Gastrocnemius medialis (tissue), 4 donors: ENCODE measurements at regions not wholly inside any gene's neighbourhood (a gene's known extent, or its start where the extent isn't known, plus 50 kb on each side); places are given as distances from the start of the nearest gene placed in this dataset.

ENCODE experiments used
- ATAC-seq, 2 donors: fragments of 150-250 bp; one replicate each; pipeline ENCODE4 v1.9.1; 2016
- DNase-seq, 2 donors: peaks; one replicate each; pipeline ENCODE4 v3.0.0-alpha.2; 2019
- H3K27ac ChIP-seq, 4 donors: fragments of 200-600 bp; sonication (generic); 1 replicate in 1 of 4; 2 replicates in 3 of 4; pipeline ENCODE4 v1.5.1; 2016 to 2018; ENCODE audit warnings: mild to moderate bottlenecking in 2 of 4, moderate library complexity in 1 of 4
- H3K27me3 ChIP-seq, 3 donors: fragments of 200-600 bp; sonication (generic) in 2 of 3; 1 replicate in 1 of 3; 2 replicates in 2 of 3; pipeline versions ENCODE4 v1.5.1 to v1.6.0; 2016 to 2019; ENCODE audit warnings: mild to moderate bottlenecking in 1 of 3, moderate library complexity in 1 of 3
- H3K36me3 ChIP-seq, 2 donors: fragments of 200-600 bp; sonication (generic) in 1 of 2; one replicate each; pipeline ENCODE4 v1.5.1; 2017 to 2018
- H3K4me1 ChIP-seq, 2 donors: fragments of 200-600 bp; sonication (generic) in 1 of 2; one replicate each; pipeline ENCODE4 v1.5.1; 2016 to 2017; ENCODE audit warnings: mild to moderate bottlenecking in 2 of 2
- H3K4me3 ChIP-seq, 4 donors: fragments of 200-600 bp; sonication (generic) in 3 of 4; 1 replicate in 1 of 4; 2 replicates in 3 of 4; pipeline ENCODE4 v1.5.1; 2016 to 2019; ENCODE audit warnings: mild to moderate bottlenecking in 2 of 4
- H3K9me3 ChIP-seq, 3 donors: fragments of 200-600 bp; sonication (generic) in 2 of 3; 1 replicate in 1 of 3; 2 replicates in 2 of 3; pipeline ENCODE4 v1.5.1; 2016 to 2019
- POLR2A ChIP-seq, 2 donors: fragments of 450-650 bp; IDR thresholded peaks; one replicate each; pipeline ENCODE4 v1.6.1; 2017; ENCODE audit warnings: antibody characterized with exemption in 2 of 2, mild to moderate bottlenecking in 2 of 2, moderate library complexity in 2 of 2
- in situ Hi-C, 4 donors: fragments of 200-750 bp; cut with MboI; loops; one replicate each; pipeline versions ENCODE4 v1.15.0 to v1.8.0; 2017; ENCODE audit warnings: low sequenced_read_pairs in 4 of 4
- intact Hi-C: fragments of 100-400 bp; cut with DNase I; formaldehyde crosslinking; loops from one replicate; pipeline ENCODE4 v1.15.1; 2023; ENCODE audit warnings: low total_unique reads
- TF ChIP-seq, protein P1 (sequence below), 5 experiments: fragments of 450-650 bp in 3 of 5; fragments of 200-600 bp in 2 of 5; sonication (generic) in 2 of 5; IDR thresholded peaks in 4 of 5; conservative IDR thresholded peaks in 1 of 5; 1 replicate in 4 of 5; 2 replicates in 1 of 5; pipeline ENCODE4 v1.5.1; 2016 to 2019; ENCODE audit warnings: antibody characterized with exemption in 5 of 5, mild to moderate bottlenecking in 3 of 5, moderate library complexity in 3 of 5

DNA sequence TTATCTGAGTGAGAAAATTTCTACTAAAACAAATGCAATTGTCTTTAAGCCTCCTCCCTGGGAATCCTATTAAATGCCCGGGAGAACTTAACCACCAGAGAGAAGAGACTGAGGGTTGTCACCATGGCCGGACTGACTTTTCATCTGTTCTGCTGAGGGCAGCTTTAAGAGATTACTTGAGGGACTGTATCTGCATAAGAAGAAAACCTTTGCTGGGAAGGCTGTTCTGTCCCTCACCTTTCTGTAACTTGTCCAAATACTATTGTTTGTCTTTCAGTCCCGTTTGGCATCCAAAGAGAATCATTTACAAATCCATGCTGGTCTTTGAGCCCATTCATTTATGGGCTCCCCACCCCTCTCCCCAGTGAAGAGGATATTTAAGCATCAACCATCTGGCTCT is 306.3 kb upstream of the FLRT2 start:
- TF ChIP-seq, protein P1, sequence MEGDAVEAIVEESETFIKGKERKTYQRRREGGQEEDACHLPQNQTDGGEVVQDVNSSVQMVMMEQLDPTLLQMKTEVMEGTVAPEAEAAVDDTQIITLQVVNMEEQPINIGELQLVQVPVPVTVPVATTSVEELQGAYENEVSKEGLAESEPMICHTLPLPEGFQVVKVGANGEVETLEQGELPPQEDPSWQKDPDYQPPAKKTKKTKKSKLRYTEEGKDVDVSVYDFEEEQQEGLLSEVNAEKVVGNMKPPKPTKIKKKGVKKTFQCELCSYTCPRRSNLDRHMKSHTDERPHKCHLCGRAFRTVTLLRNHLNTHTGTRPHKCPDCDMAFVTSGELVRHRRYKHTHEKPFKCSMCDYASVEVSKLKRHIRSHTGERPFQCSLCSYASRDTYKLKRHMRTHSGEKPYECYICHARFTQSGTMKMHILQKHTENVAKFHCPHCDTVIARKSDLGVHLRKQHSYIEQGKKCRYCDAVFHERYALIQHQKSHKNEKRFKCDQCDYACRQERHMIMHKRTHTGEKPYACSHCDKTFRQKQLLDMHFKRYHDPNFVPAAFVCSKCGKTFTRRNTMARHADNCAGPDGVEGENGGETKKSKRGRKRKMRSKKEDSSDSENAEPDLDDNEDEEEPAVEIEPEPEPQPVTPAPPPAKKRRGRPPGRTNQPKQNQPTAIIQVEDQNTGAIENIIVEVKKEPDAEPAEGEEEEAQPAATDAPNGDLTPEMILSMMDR (IDR thresholded peaks at IDR 0.05 in 4 of 5, conservative IDR thresholded peaks at IDR 0.05 in 1 of 5): no peak
- no peak for TF ChIP-seq POLR2A (IDR thresholded peaks at IDR 0.05)
- in situ Hi-C loops (no loop called here), intact Hi-C loops (no loop called here)
- Histone ChIP-seq H3K27me3 (no peaks in the 10 kb centered on the region), H3K4me1 (no peaks in the 10 kb centered on the region), H3K4me3 (no peak overlapping the region), H3K9me3 (no peaks in the 10 kb centered on the region), H3K36me3 (no peaks in the 10 kb centered on the region), H3K27ac (no peak overlapping the region)
- DNase-seq (no peak), ATAC-seq (no peak)

DNA sequence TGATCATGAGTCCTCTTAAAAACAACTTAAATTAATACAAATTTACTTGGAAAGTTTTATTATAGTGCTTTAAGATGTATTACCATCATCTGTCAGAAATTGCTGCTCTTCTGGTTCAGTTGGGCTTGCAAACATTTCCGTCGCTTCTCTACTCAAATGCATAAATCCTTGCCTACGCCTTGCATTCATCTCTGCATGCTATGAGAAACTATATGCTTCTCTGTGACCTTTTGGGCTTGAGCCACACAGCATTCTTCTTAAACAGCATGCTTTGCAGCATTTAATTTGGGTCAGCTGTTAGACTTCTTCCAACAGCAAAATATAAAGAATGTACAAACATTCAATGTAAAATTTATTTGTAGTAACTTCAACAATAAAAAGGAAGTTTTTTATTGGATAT is 305.7 kb upstream of the FLRT2 start:
- H3K36me3 ChIP-seq: no peaks in the 10 kb centered on the region
- in situ Hi-C loops (no loop called here), intact Hi-C loops (no loop called here)
- H3K4me3 ChIP-seq: no peak overlapping the region
- no peak overlapping the region for H3K27ac ChIP-seq
- no peaks in the 10 kb centered on the region for H3K4me1 ChIP-seq
- no peaks in the 10 kb centered on the region for H3K27me3 ChIP-seq
- DNase-seq: no peak
- ATAC-seq: no peak
- H3K9me3 ChIP-seq: no peaks in the 10 kb centered on the region
- TF ChIP-seq POLR2A (IDR thresholded peaks at IDR 0.05): no peak
- TF ChIP-seq, protein P1 (IDR thresholded peaks at IDR 0.05 in 4 of 5, conservative IDR thresholded peaks at IDR 0.05 in 1 of 5): no peak

DNA sequence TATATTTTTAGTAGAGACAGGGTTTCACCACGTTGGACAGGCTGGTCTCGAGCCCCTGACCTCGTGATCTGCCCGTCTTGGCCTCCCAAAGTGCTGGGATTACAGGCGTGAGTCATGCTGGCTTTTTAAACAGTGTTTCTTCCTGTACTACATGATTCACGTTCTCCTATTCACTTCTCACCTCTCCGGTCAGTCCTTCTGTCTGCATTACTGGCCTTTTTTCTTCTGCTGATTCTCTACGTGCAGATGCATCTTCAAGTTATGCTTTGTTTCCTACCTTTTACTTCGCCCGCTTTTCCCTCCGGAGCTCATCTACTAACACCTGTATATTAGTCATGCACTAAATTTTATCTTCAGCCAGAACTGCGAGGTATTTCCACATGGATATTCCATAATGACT is 296.2 kb upstream of the FLRT2 start:
- no peaks in the 10 kb centered on the region for H3K9me3 ChIP-seq
- intact Hi-C loops (no loop called here), in situ Hi-C loops (no loop called here)
- ATAC-seq (no peak), DNase-seq (no peak)
- no peak overlapping the region for H3K27ac ChIP-seq
- H3K4me1 ChIP-seq: no peaks in the 10 kb centered on the region
- TF ChIP-seq, protein P1 (IDR thresholded peaks at IDR 0.05 in 4 of 5, conservative IDR thresholded peaks at IDR 0.05 in 1 of 5): no peak
- TF ChIP-seq POLR2A (IDR thresholded peaks at IDR 0.05): no peak
- H3K27me3 ChIP-seq: no peaks in the 10 kb centered on the region
- no peak overlapping the region for H3K4me3 ChIP-seq
- H3K36me3 ChIP-seq: no peaks in the 10 kb centered on the region

DNA sequence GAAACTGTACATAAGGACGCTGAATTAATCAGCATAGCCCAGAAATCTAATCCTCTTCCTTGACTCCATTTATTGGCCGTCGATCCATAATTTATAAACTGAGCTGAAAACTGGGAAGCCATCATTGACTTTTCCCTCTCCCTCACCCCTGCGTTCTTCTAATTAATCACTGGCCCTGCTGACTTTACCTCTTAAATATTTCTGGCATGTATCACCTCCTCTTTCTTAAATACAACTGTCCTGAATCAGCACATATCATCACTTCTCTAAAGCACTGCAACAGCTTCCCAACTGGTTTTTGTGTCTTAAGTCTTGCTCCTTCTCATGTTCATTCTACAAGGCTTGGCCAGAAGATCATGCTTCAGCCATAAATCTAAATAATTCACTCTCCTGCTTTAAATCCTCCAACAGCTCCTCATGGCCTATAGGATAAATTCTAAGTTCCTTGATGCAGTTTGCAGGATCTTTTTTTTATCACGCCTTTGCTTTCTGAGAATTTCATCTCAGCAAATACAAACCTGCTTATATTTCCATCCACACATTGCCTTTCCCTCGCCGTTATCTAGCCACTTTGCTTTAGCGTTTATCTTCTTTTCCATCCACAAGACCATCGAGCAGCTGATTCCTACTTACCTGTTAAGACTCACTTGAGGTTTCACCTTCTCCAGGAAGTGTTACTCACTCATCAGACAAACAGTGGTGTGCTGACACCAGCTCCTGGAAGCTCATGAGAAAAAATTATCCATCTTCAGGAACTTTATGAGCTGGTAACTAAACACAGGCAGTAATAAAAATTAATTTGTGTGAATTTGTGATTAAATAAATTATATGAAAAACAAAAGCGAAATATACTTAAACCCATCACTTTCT is 295.6 kb upstream of the FLRT2 start:
- DNase-seq (no peak), ATAC-seq (no peak)
- Histone ChIP-seq H3K4me1 (no peaks in the 10 kb centered on the region), H3K36me3 (no peaks in the 10 kb centered on the region), H3K4me3 (no peak overlapping the region), H3K27ac (no peak overlapping the region), H3K9me3 (no peaks in the 10 kb centered on the region), H3K27me3 (no peaks in the 10 kb centered on the region)
- TF ChIP-seq, protein P1 (IDR thresholded peaks at IDR 0.05 in 4 of 5, conservative IDR thresholded peaks at IDR 0.05 in 1 of 5): no peak
- no peak for TF ChIP-seq POLR2A (IDR thresholded peaks at IDR 0.05)
- intact Hi-C loops (no loop called here), in situ Hi-C loops (no loop called here)
